ENCODE measurements at regions not wholly inside any gene's neighbourhood (a gene's known extent, or its start where the extent isn't known, plus 50 kb on each side); places are given as distances from the start of the nearest gene placed in this dataset.
A peak's percentile ranks its signal among the peaks of the same experiment; 100 is the strongest.
"Not testable (repeated sequence)": the region's sequence is repeated elsewhere in the genome, so short reads cannot be mapped to it uniquely, and the experiment has no call there.

- DNase-seq: no peak
These were observed 232.1 kb upstream of the TRIB2 start for GRCh38 chr2:12484536-12485115.

GRCh38 chr2:12486205-12487118 lies 230.3 kb upstream of the TRIB2 start:
- DNase-seq: no peak

- DNase-seq: no peak
These were observed 229.3 kb upstream of the TRIB2 start for GRCh38 chr2:12487253-12488004.

- DNase-seq: no peak
These were observed 228.1 kb upstream of the TRIB2 start for GRCh38 chr2:12488352-12489318.

GRCh38 chr2:12490641-12491040 lies 226.1 kb upstream of the TRIB2 start:
- no peak for DNase-seq

GRCh38 chr2:12492360-12492759 lies 224.4 kb upstream of the TRIB2 start:
- not testable (repeated sequence) for DNase-seq

GRCh38 chr2:12493031-12493513 lies 223.7 kb upstream of the TRIB2 start:
- no peak for DNase-seq

- no peak for DNase-seq
These were observed 221.4 kb upstream of the TRIB2 start for GRCh38 chr2:12495247-12495868.

GRCh38 chr2:12498286-12498685 lies 218.4 kb upstream of the TRIB2 start:
- peak in 1 of 2 experiments; percentile 10 for DNase-seq

- no peak for DNase-seq
These were observed 218.0 kb upstream of the TRIB2 start for GRCh38 chr2:12498704-12499103.

GRCh38 chr2:12500899-12501298 lies 215.8 kb upstream of the TRIB2 start:
- no peak for DNase-seq

- DNase-seq: no peak
These were observed 215.1 kb upstream of the TRIB2 start for GRCh38 chr2:12501469-12502158.

GRCh38 chr2:12502759-12503158 lies 214.0 kb upstream of the TRIB2 start:
- no peak for DNase-seq

GRCh38 chr2:12504443-12504842 lies 212.3 kb upstream of the TRIB2 start:
- no peak for DNase-seq

GRCh38 chr2:12506846-12507245 lies 209.9 kb upstream of the TRIB2 start:
- DNase-seq: no peak

- no peak for DNase-seq
These were observed 209.4 kb upstream of the TRIB2 start for GRCh38 chr2:12507295-12507694.

- DNase-seq: no peak
These were observed 206.7 kb upstream of the TRIB2 start for GRCh38 chr2:12510070-12510469.

- no peak for DNase-seq
These were observed 203.4 kb upstream of the TRIB2 start for GRCh38 chr2:12513339-12513738.

- DNase-seq: no peak
These were observed 202.6 kb upstream of the TRIB2 start for GRCh38 chr2:12514168-12514567.

- no peak for DNase-seq
These were observed 201.9 kb upstream of the TRIB2 start for GRCh38 chr2:12514631-12515437.
